Lung (tissue), 11 donors: ENCODE measurements at regions not wholly inside any gene's neighbourhood (a gene's known extent, or its start where the extent isn't known, plus 50 kb on each side); places are given as distances from the start of the nearest gene placed in this dataset.

Experiments
- ATAC-seq: fragments of 200-7000 bp; cut with Tn5 transposase; one replicate; pipeline ENCODE4 v1.9.1; 2020; ENCODE audit warnings: moderate number of reproducible peaks; ENCODE audit not compliant: insufficient read depth, low FRiP score
- DNase-seq, 3 donors: peaks; one replicate each; pipeline ENCODE4 v3.0.0-alpha.2; 2013 to 2017
- H3K27ac ChIP-seq, 2 donors: one replicate each; pipeline ENCODE4 v1.5.1; 2013; ENCODE audit warnings: mild to moderate bottlenecking in 2 of 2, moderate library complexity in 2 of 2, control low read depth in 1 of 2, inconsistent platforms in 1 of 2, low read depth in 1 of 2, low read length in 1 of 2
- H3K27me3 ChIP-seq, 3 donors: one replicate each; pipeline ENCODE4 v1.5.1; 2013; ENCODE audit warnings: low read length in 2 of 3; ENCODE audit not compliant: control insufficient read depth in 3 of 3, insufficient read depth in 3 of 3
- H3K36me3 ChIP-seq, 4 donors: one replicate each; pipeline ENCODE4 v1.5.1; 2013; ENCODE audit warnings: low read length in 4 of 4, mild to moderate bottlenecking in 1 of 4, moderate library complexity in 1 of 4; ENCODE audit not compliant: control insufficient read depth in 4 of 4, insufficient read depth in 4 of 4
- H3K4me1 ChIP-seq, 5 donors: one replicate each; pipeline ENCODE4 v1.5.1; 2013; ENCODE audit warnings: low read length in 5 of 5, mild to moderate bottlenecking in 2 of 5, moderate library complexity in 1 of 5; ENCODE audit not compliant: control insufficient read depth in 5 of 5, insufficient read depth in 5 of 5
- H3K4me3 ChIP-seq: one replicate; pipeline ENCODE4 v1.5.1; 2013; ENCODE audit warnings: mild to moderate bottlenecking, control low read depth, moderate library complexity
- H3K9ac ChIP-seq, 2 donors: one replicate each; pipeline ENCODE4 v1.5.1; 2013; ENCODE audit warnings: low read length in 2 of 2, control low read depth in 1 of 2; ENCODE audit not compliant: insufficient read depth in 1 of 2
- H3K9me3 ChIP-seq, 4 donors: one replicate each; pipeline ENCODE4 v1.5.1; 2013; ENCODE audit warnings: low read length in 3 of 4, mild to moderate bottlenecking in 1 of 4, moderate library complexity in 1 of 4; ENCODE audit not compliant: control insufficient read depth in 4 of 4, insufficient read depth in 3 of 4
- WGBS, 2 donors: extraction: QIAGEN DNeasy Blood & Tissue Kit; methylation state at CpG; one replicate each; pipeline ENCODE4 v1.1.7; 2013; 5-methylcytosine and 5-hydroxymethylcytosine counted together
- TF ChIP-seq, protein P1 (sequence below): IDR thresholded peaks from 2 replicates; pipeline ENCODE4 v1.5.1; 2012; ENCODE audit warnings: mild to moderate bottlenecking; ENCODE audit errors: control extremely low read depth, extremely low read depth
- donor health status: control.
- donor health status: control.
- donor health status: Bipolar disorder and iron deficiency.
- donor health status: healthy.
- donor health status: DM: yes; HTN: yes; CAD: no.

DNA sequence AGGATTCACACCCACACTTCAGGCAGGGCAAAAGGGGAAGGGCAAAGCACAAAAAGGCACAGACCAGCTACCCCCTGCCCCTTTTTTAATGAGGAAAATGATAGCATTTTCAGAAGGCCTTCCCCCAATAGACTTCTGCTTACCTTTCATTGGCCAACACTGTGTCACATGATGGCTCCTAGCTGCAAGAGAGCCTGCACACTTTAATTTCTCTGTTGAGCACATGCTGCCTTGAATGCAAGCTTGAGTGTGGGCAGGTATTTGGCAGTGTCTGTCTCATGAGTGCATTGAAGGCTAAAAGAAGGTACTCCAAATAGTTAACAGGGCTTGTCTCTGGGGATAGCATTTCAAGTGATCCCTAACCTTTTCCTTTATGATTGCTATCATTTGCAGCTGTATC lies 175.4 kb upstream of the NFE2L3 start:
- Histone ChIP-seq H3K9me3 (peaks cover 0 to 6% (median 4%) of the 10 kb centered on the region in 4 donors), H3K27me3 (no peaks in the 10 kb centered on the region), H3K9ac (no peak overlapping the region), H3K4me3 (no peak overlapping the region), H3K27ac (no peak overlapping the region), H3K36me3 (no peaks in the 10 kb centered on the region), H3K4me1 (no peaks in the 10 kb centered on the region)
- DNase-seq = no peak
- ATAC-seq = no peak
- TF ChIP-seq, protein P1, sequence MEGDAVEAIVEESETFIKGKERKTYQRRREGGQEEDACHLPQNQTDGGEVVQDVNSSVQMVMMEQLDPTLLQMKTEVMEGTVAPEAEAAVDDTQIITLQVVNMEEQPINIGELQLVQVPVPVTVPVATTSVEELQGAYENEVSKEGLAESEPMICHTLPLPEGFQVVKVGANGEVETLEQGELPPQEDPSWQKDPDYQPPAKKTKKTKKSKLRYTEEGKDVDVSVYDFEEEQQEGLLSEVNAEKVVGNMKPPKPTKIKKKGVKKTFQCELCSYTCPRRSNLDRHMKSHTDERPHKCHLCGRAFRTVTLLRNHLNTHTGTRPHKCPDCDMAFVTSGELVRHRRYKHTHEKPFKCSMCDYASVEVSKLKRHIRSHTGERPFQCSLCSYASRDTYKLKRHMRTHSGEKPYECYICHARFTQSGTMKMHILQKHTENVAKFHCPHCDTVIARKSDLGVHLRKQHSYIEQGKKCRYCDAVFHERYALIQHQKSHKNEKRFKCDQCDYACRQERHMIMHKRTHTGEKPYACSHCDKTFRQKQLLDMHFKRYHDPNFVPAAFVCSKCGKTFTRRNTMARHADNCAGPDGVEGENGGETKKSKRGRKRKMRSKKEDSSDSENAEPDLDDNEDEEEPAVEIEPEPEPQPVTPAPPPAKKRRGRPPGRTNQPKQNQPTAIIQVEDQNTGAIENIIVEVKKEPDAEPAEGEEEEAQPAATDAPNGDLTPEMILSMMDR = no peak

DNA sequence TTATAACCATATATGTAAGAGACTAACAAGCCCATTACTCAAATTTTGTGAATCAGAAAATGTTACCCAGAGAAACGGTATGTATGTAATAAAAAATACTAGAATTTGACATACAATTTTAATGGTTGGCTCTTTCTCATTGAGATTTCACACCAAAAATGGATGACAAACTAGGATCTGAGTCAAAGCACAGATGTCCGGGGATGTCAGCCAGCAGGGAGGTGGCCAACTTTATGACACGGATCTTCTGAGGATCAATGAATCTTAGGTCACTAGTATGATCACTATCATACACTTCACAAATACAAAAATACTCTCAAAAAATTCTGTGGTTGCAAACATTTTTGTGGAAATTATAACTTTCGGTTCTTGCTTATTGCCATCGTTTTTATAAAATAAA lies 173.5 kb upstream of the NFE2L3 start:
- Histone ChIP-seq H3K4me3 (no peak overlapping the region), H3K36me3 (no peaks in the 10 kb centered on the region), H3K4me1 (no peaks in the 10 kb centered on the region), H3K27me3 (no peaks in the 10 kb centered on the region), H3K9ac (no peak overlapping the region), H3K27ac (no peak overlapping the region), H3K9me3 (peaks cover 0 to 6% (median 4%) of the 10 kb centered on the region in 4 donors)
- no peak for DNase-seq
- TF ChIP-seq, protein P1 = no peak
- no peak for ATAC-seq
- WGBS, 2 donors = 87 to 89% methylated on average over 5 of the region's 5 CpGs

DNA sequence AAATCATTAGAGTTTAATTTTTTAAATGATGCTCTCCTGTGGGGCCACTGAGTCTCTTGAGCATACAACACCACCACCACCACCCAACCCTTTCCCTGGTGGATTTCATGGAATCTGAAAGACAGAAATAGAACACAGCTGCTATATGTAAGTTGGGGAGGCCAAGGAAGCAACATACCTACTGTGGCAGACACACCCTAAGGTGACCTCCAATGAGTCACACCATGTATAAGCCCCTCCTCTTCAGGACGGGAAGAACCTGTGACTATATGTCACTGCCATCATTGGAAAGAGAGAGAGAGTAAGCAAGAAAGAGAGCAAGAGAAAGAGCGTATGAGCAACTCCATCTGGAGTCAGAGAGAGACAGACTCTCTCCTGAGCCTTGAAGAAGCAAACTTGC lies 172.4 kb upstream of the NFE2L3 start:
- TF ChIP-seq, protein P1 = no peak
- H3K27me3 ChIP-seq = no peaks in the 10 kb centered on the region
- no peaks in the 10 kb centered on the region for H3K36me3 ChIP-seq
- DNase-seq (no peak), ATAC-seq (no peak)
- peaks cover 0 to 6% (median 4%) of the 10 kb centered on the region in 4 donors for H3K9me3 ChIP-seq
- H3K9ac ChIP-seq = no peak overlapping the region
- H3K4me1 ChIP-seq = no peaks in the 10 kb centered on the region
- H3K27ac ChIP-seq = no peak overlapping the region
- 66 to 76% methylated on average over 2 of the region's 2 CpGs for WGBS, 2 donors
- no peak overlapping the region for H3K4me3 ChIP-seq

GRCh38 chr7:25982684-25983083 lies 169.3 kb upstream of the NFE2L3 start:
- Histone ChIP-seq H3K4me1 (no peaks in the 10 kb centered on the region), H3K36me3 (no peaks in the 10 kb centered on the region), H3K27ac (no peak overlapping the region), H3K27me3 (no peaks in the 10 kb centered on the region), H3K4me3 (no peak overlapping the region), H3K9ac (no peak overlapping the region), H3K9me3 (peaks cover 0 to 2% (median 0%) of the 10 kb centered on the region in 4 donors)
- WGBS, 2 donors = 68 to 73% methylated on average over 2 of the region's 2 CpGs
- no peak for ATAC-seq
- TF ChIP-seq, protein P1 = no peak
- DNase-seq = peak; percentile 43 to 63 (median 45)
